ENCODE measurements at regions not wholly inside any gene's neighbourhood (a gene's known extent, or its start where the extent isn't known, plus 50 kb on each side); places are given as distances from the start of the nearest gene placed in this dataset.

- DNase-seq (ENCODE audit: low read depth): no peak
- TF ChIP-seq, protein P1, sequence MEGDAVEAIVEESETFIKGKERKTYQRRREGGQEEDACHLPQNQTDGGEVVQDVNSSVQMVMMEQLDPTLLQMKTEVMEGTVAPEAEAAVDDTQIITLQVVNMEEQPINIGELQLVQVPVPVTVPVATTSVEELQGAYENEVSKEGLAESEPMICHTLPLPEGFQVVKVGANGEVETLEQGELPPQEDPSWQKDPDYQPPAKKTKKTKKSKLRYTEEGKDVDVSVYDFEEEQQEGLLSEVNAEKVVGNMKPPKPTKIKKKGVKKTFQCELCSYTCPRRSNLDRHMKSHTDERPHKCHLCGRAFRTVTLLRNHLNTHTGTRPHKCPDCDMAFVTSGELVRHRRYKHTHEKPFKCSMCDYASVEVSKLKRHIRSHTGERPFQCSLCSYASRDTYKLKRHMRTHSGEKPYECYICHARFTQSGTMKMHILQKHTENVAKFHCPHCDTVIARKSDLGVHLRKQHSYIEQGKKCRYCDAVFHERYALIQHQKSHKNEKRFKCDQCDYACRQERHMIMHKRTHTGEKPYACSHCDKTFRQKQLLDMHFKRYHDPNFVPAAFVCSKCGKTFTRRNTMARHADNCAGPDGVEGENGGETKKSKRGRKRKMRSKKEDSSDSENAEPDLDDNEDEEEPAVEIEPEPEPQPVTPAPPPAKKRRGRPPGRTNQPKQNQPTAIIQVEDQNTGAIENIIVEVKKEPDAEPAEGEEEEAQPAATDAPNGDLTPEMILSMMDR (conservative IDR thresholded peaks at IDR 0.05; ENCODE audit: low read depth, low read length): no peak
- H3K4me3 ChIP-seq (ENCODE audit: low read depth, low read length): no peak overlapping the region
These were observed 50.0 kb upstream of the NUDT12 start for GRCh38 chr5:103612545-103612944.

All from choroid plexus epithelial cell (primary cell).